RWPE2 (cell line): ENCODE measurements at regions not wholly inside any gene's neighbourhood (a gene's known extent, or its start where the extent isn't known, plus 50 kb on each side); places are given as distances from the start of the nearest gene placed in this dataset.

Experiments
- ATAC-seq: fragments of 200-7000 bp; cut with Tn5 transposase; 3 replicates; pipeline ENCODE4 v1.9.1; 2021; ENCODE audit warnings: low read depth
- DNase-seq: peaks from one replicate; pipeline ENCODE4 v3.0.0-alpha.2; 2020; ENCODE audit warnings: low spot score
- H3K27ac ChIP-seq: fragments of 450-650 bp; 2 replicates; pipeline ENCODE4 v1.5.1; 2017; ENCODE audit warnings: mild to moderate bottlenecking; ENCODE audit not compliant: poor library complexity, severe bottlenecking
- H3K27me3 ChIP-seq: fragments of 250-450 bp; sonication (Bioruptor Pico); 2 replicates; pipeline ENCODE4 v1.5.1; 2021; ENCODE audit warnings: mild to moderate bottlenecking, moderate library complexity; ENCODE audit not compliant: insufficient read depth, poor library complexity, severe bottlenecking
- H3K36me3 ChIP-seq: fragments of 250-450 bp; sonication (Bioruptor Pico); 2 replicates; pipeline ENCODE4 v1.5.1; 2020; ENCODE audit warnings: low read depth, mild to moderate bottlenecking, moderate library complexity
- H3K4me1 ChIP-seq: fragments of 250-450 bp; sonication (Bioruptor Pico); 2 replicates; pipeline ENCODE4 v1.5.1; 2021; ENCODE audit warnings: mild to moderate bottlenecking, moderate library complexity; ENCODE audit not compliant: insufficient read depth, poor library complexity, severe bottlenecking
- H3K4me3 ChIP-seq: fragments of 250-450 bp; sonication (Bioruptor Pico); 2 replicates; pipeline ENCODE4 v1.5.1; 2021; ENCODE audit warnings: mild to moderate bottlenecking, moderate library complexity; ENCODE audit not compliant: severe bottlenecking
- H3K9me3 ChIP-seq: fragments of 250-450 bp; sonication (Bioruptor Pico); 2 replicates; pipeline ENCODE4 v1.5.1; 2021; ENCODE audit warnings: mild to moderate bottlenecking, moderate library complexity; ENCODE audit not compliant: severe bottlenecking
- TF ChIP-seq, protein P1 (sequence below): fragments of 450-650 bp; IDR thresholded peaks from one replicate; pipeline ENCODE4 v1.5.1; 2017; ENCODE audit warnings: mild to moderate bottlenecking, moderate library complexity; ENCODE audit not compliant: poor library complexity, severe bottlenecking

DNA sequence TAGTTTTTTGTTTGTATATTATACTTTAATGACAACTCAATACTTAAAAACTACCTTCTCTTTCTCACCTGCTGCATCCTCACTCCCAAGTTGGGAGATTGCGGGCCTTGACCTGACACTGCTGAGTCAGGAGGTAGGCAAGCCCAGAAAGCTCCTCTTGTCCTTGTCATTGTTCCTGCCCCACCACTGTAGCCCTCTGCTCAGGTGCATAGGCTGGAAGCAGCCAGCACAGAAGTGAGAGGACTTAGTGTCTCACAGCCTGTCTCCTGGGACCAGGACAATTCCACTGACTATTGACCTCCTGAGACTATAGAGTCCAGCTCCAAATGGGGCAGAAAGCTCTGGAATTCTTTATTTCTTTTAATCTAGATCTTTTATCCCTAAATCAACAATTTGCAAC, 123.5 kb upstream of the NDP start:
- Histone ChIP-seq H3K27ac (no peak overlapping the region), H3K27me3 (no peaks in the 10 kb centered on the region), H3K4me3 (no peak overlapping the region), H3K9me3 (no peaks in the 10 kb centered on the region), H3K36me3 (no peaks in the 10 kb centered on the region), H3K4me1 (no peaks in the 10 kb centered on the region)
- no peak for ATAC-seq
- DNase-seq = no peak
- TF ChIP-seq, protein P1, sequence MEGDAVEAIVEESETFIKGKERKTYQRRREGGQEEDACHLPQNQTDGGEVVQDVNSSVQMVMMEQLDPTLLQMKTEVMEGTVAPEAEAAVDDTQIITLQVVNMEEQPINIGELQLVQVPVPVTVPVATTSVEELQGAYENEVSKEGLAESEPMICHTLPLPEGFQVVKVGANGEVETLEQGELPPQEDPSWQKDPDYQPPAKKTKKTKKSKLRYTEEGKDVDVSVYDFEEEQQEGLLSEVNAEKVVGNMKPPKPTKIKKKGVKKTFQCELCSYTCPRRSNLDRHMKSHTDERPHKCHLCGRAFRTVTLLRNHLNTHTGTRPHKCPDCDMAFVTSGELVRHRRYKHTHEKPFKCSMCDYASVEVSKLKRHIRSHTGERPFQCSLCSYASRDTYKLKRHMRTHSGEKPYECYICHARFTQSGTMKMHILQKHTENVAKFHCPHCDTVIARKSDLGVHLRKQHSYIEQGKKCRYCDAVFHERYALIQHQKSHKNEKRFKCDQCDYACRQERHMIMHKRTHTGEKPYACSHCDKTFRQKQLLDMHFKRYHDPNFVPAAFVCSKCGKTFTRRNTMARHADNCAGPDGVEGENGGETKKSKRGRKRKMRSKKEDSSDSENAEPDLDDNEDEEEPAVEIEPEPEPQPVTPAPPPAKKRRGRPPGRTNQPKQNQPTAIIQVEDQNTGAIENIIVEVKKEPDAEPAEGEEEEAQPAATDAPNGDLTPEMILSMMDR = no peak

DNA sequence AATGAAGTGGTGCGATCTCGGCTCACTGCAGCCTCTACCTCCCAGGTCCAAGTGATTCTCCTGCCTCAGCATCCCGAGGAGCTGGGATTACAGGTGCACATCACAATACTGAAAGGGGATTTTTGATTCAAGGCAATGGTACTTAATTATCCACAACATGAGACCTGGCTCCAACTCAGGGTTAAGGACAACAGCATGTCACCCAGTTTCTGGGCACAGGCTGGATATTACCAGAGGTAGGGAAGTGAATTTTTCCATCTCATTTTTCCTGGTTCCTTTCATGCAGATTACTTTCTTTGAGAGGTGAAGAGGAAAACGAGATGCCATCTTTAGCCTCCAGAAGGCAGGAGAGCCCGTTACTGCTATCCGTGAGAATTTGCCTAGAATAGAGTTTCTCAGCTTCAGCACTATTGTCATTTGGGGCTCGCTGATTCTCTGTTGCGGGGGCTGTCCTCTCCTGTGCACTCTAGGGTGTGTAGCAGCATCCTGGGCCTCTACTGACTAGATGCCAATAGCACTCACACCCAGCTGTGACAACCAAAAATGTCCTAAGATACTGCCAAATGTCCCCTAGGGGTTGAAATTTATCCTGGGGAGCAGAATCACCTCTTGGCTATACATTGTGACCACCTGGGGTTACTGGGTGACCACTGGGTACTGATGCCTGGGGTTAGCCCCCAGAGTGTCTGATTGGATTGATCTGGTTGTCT, 121.8 kb upstream of the NDP start:
- DNase-seq = no peak
- TF ChIP-seq, protein P1 = no peak

DNA sequence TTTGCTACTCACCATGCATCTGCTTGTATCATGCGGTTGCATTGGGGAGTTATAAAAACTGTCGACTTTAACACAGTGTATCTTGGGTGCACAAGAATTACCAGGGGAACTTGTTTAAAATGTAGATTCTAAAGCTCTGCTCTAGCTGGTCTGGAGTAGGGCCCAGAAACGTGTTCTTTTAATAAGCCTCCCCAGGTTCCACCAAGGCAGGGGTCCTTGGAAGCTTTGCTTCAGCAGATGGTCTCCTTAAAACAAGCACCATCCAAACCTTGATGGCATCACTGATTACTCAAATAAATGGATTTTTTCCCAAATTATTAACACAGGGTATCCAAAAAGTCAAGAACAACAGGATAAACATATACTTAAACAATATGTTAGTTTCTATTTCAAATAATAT, 120.2 kb upstream of the NDP start:
- Histone ChIP-seq H3K36me3 (no peaks in the 10 kb centered on the region), H3K4me1 (no peaks in the 10 kb centered on the region), H3K9me3 (no peaks in the 10 kb centered on the region), H3K27ac (no peak overlapping the region), H3K4me3 (no peak overlapping the region), H3K27me3 (no peaks in the 10 kb centered on the region)
- TF ChIP-seq, protein P1 = no peak
- DNase-seq = no peak
- no peak for ATAC-seq

More for the DNA sequence above, 121.8 kb upstream of the NDP start:
- ATAC-seq = no peak
- H3K36me3 ChIP-seq = no peaks in the 10 kb centered on the region
- H3K4me3 ChIP-seq = no peak overlapping the region
- H3K27ac ChIP-seq = no peak overlapping the region
- no peaks in the 10 kb centered on the region for H3K27me3 ChIP-seq
- no peaks in the 10 kb centered on the region for H3K9me3 ChIP-seq
- no peaks in the 10 kb centered on the region for H3K4me1 ChIP-seq

DNA sequence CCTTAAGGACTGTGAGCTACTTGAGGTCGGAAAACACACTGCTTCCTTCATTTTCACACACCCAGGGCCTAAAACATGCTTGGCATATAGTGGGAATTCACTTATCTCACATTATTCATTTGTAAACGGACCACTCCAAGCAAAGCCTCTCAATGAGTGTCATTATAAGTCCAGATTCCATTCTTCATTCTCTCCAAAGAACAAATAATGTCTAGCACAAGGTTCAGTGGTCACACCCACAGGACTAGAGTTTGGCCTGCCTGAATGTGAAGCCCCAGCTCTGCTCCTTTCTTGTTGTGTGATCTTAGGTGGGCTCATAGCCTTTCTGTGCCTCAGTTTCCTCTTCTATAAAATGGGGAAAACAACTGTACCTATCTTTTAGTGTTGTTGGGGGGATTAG, 119.6 kb upstream of the NDP start:
- no peaks in the 10 kb centered on the region for H3K36me3 ChIP-seq
- TF ChIP-seq, protein P1 = no peak
- ATAC-seq (no peak), DNase-seq (no peak)
- H3K27ac ChIP-seq = no peak overlapping the region
- no peaks in the 10 kb centered on the region for H3K9me3 ChIP-seq
- no peaks in the 10 kb centered on the region for H3K27me3 ChIP-seq
- H3K4me3 ChIP-seq = no peak overlapping the region
- no peaks in the 10 kb centered on the region for H3K4me1 ChIP-seq

DNA sequence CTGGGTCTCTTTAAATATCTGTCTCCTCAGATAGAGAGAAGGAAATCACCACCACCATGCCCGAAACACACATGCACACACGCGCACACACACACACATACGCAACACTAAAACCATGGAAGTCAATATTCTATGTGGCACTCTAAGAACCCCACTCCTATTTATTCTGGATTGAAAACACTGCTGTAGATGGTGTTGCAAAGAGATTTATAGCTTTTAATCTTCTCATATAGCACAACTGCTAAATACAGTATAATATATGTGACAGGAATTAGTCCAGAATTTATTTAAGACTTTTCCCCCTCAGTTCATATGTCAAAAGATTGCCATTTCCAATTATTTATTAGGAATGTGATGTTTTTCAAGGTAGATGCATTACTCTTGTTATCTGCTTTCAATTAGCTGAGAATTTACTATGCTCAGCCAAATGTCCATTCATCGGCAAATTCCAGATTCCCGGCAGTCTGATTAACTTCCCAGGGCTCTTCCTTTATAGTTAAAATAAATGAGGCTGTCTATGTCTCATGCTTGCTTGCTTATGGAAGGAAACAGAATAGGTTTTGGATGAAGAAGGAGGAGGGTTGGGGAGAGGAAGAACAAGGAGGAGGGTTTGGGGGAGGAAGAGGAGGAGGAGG, 115.4 kb upstream of the NDP start:
- DNase-seq (no peak), ATAC-seq (no peak)
- TF ChIP-seq, protein P1 = no peak
- Histone ChIP-seq H3K36me3 (no peaks in the 10 kb centered on the region), H3K4me1 (no peaks in the 10 kb centered on the region), H3K4me3 (no peak overlapping the region), H3K27ac (no peak overlapping the region), H3K9me3 (no peaks in the 10 kb centered on the region), H3K27me3 (no peaks in the 10 kb centered on the region)
